ENCODE measurements at regions not wholly inside any gene's neighbourhood (a gene's known extent, or its start where the extent isn't known, plus 50 kb on each side); places are given as distances from the start of the nearest gene placed in this dataset.

GRCh38 chr7:91459539-91459938, 195.3 kb downstream of the FZD1 start:
- TF ChIP-seq ZNF274 (IDR thresholded peaks at IDR 0.05; ENCODE audit: low read depth, low read length) (no peak), YY1 (IDR thresholded peaks at IDR 0.05; ENCODE audit: insufficient read depth, insufficient read length) (no peak)
